H1 (cell line): ENCODE measurements at regions not wholly inside any gene's neighbourhood (a gene's known extent, or its start where the extent isn't known, plus 50 kb on each side); places are given as distances from the start of the nearest gene placed in this dataset.

Experiments
- CTCF ChIA-PET: fragments of 300-600 bp; sonication (Branson Sonifier 250); formaldehyde crosslinking; loops from one replicate; lab custom pipeline; 2021; ENCODE audit not compliant: partially characterized antibody; lab: Charles Lee
- POLR2A ChIA-PET: fragments of 300-600 bp; sonication (Branson Sonifier 250); formaldehyde crosslinking; loops from one replicate; lab custom pipeline; 2021; ENCODE audit warnings: inconsistent platforms; ENCODE audit not compliant: partially characterized antibody; lab: Charles Lee
- DNase-seq, 2 experiments: peaks; one replicate each; pipeline versions ENCODE4 v3.0.0 to v3.0.0-alpha.2; 2010 to 2022; ENCODE audit warnings: low spot score in 2 of 2, low read depth in 1 of 2, mixed read lengths in 1 of 2
- FAIRE-seq: peaks from 2 replicates; lab custom pipeline; 2011; peaks lifted over from hg19 to GRCh38; lab: Jason Lieb, UNC
- H2AFZ ChIP-seq: 2 replicates; pipeline ENCODE4 v1.8.1; 2012; ENCODE audit warnings: low read length, inconsistent platforms
- H2AK5ac ChIP-seq: 2 replicates; pipeline ENCODE4 v1.6.1; 2013; ENCODE audit warnings: low read depth, low read length
- H2BK120ac ChIP-seq: replicated peaks from 2 replicates; pipeline ENCODE3; 2013; ENCODE audit warnings: low read depth, low read length, inconsistent platforms
- H2BK12ac ChIP-seq: 2 replicates; pipeline ENCODE4 v1.6.1; 2013; ENCODE audit warnings: low read depth, low read length
- H2BK15ac ChIP-seq: 2 replicates; pipeline ENCODE4 v1.6.1; 2013; ENCODE audit warnings: low read length
- H2BK20ac ChIP-seq: 2 replicates; pipeline ENCODE4 v1.6.1; 2013; ENCODE audit warnings: low read length
- H2BK5ac ChIP-seq: 2 replicates; pipeline ENCODE4 v1.6.1; 2013; ENCODE audit warnings: low read depth, low read length
- H3K14ac ChIP-seq: 2 replicates; pipeline ENCODE4 v1.6.1; 2013; ENCODE audit warnings: inconsistent platforms; ENCODE audit not compliant: insufficient read length
- H3K18ac ChIP-seq: 2 replicates; pipeline ENCODE4 v1.6.1; 2013; ENCODE audit warnings: low read length; ENCODE audit errors: extremely low read depth
- H3K23ac ChIP-seq: 2 replicates; pipeline ENCODE4 v1.6.1; 2013; ENCODE audit warnings: inconsistent platforms; ENCODE audit not compliant: insufficient read length
- H3K23me2 ChIP-seq: 2 replicates; pipeline ENCODE4 v1.6.1; 2013; ENCODE audit warnings: low read depth, low read length
- H3K27ac ChIP-seq: 2 replicates; pipeline ENCODE4 v1.6.1; 2011; ENCODE audit warnings: low read depth, low read length, inconsistent platforms
- H3K27me3 ChIP-seq, 4 experiments: replicated peaks in 1 of 4; 1 replicate in 1 of 4; 2 replicates in 3 of 4; pipeline versions ENCODE4 v1.6.1 to v1.8.1; 2011 to 2013; ENCODE audit warnings: low read length in 3 of 4, mild to moderate bottlenecking in 3 of 4, inconsistent platforms in 2 of 4, mixed read lengths in 2 of 4, moderate library complexity in 1 of 4; ENCODE audit not compliant: control insufficient read depth in 3 of 4, insufficient read depth in 3 of 4; ENCODE audit errors: extremely low read depth in 1 of 4
- H3K36me3 ChIP-seq, 4 experiments: 2 replicates each; pipeline versions ENCODE4 v1.6.1 to v1.8.1; 2011 to 2013; ENCODE audit warnings: mild to moderate bottlenecking in 4 of 4, low read length in 3 of 4, moderate library complexity in 2 of 4, control low read depth in 1 of 4, inconsistent platforms in 1 of 4; ENCODE audit not compliant: insufficient read depth in 4 of 4, control insufficient read depth in 2 of 4
- H3K4ac ChIP-seq: replicated peaks from 2 replicates; pipeline ENCODE3; 2013; ENCODE audit warnings: low read length, low read depth, mixed read lengths, inconsistent platforms; ENCODE audit not compliant: insufficient read length
- H3K4me1 ChIP-seq, 4 experiments: replicated peaks in 1 of 4; 1 replicate in 1 of 4; 2 replicates in 3 of 4; pipeline versions ENCODE4 v1.6.1 to v1.8.1; 2011 to 2013; ENCODE audit warnings: low read length in 3 of 4, inconsistent platforms in 2 of 4, mixed read lengths in 1 of 4; ENCODE audit not compliant: insufficient read depth in 4 of 4, control insufficient read depth in 3 of 4
- H3K4me2 ChIP-seq, 2 experiments: 2 replicates each; pipeline versions ENCODE4 v1.6.1 to v1.8.1; 2011 to 2013; ENCODE audit warnings: low read depth in 2 of 2, low read length in 2 of 2, control low read depth in 1 of 2, inconsistent platforms in 1 of 2, mild to moderate bottlenecking in 1 of 2; ENCODE audit not compliant: insufficient read depth in 1 of 2
- H3K4me3 ChIP-seq, 4 experiments: fragments of 200-600, 300-600 bp in 1 of 4; sonication (generic), shearing (Covaris generic), sonication (Bioruptor Twin) in 1 of 4; 2 replicates each; pipeline versions ENCODE4 v1.5.1 to v1.8.1; 2011 to 2016; ENCODE audit warnings: low read length in 4 of 4, low read depth in 3 of 4, control low read depth in 2 of 4, inconsistent platforms in 2 of 4, mild to moderate bottlenecking in 2 of 4, mixed read lengths in 1 of 4, moderate library complexity in 1 of 4; ENCODE audit not compliant: insufficient read depth in 2 of 4; ENCODE audit errors: extremely low read depth in 1 of 4
- H3K56ac ChIP-seq: replicated peaks from 2 replicates; pipeline ENCODE3; 2013; ENCODE audit warnings: low read depth, mild to moderate bottlenecking, mixed read lengths, low read length, inconsistent platforms; ENCODE audit not compliant: insufficient read length
- H3K79me1 ChIP-seq: 2 replicates; pipeline ENCODE4 v1.6.1; 2013; ENCODE audit warnings: low read depth, low read length, control low read depth
- H3K79me2 ChIP-seq, 2 experiments: 2 replicates each; pipeline versions ENCODE4 v1.6.1 to v1.8.1; 2012 to 2013; ENCODE audit warnings: low read length in 2 of 2, mild to moderate bottlenecking in 2 of 2, inconsistent platforms in 1 of 2; ENCODE audit not compliant: insufficient read depth in 2 of 2, control insufficient read depth in 1 of 2
- H3K9ac ChIP-seq, 4 experiments: replicated peaks in 1 of 4; 1 replicate in 1 of 4; 2 replicates in 3 of 4; pipeline versions ENCODE4 v1.6.1 to v1.8.1; 2011 to 2013; ENCODE audit warnings: low read depth in 3 of 4, low read length in 3 of 4, control low read depth in 2 of 4, mild to moderate bottlenecking in 2 of 4, moderate library complexity in 2 of 4, inconsistent platforms in 1 of 4; ENCODE audit errors: extremely low read depth in 1 of 4
- H3K9me3 ChIP-seq, 2 experiments: 2 replicates each; pipeline versions ENCODE4 v1.6.1 to v1.8.1; 2012 to 2013; ENCODE audit warnings: mild to moderate bottlenecking in 2 of 2, moderate library complexity in 2 of 2, control low read depth in 1 of 2, inconsistent platforms in 1 of 2, low read depth in 1 of 2, low read length in 1 of 2, mixed read lengths in 1 of 2; ENCODE audit not compliant: insufficient read depth in 2 of 2
- H4K20me1 ChIP-seq, 2 experiments: replicated peaks in 1 of 2; 2 replicates each; pipeline versions ENCODE3 to v1.8.1; 2011 to 2013; ENCODE audit warnings: inconsistent platforms in 2 of 2, low read length in 2 of 2, mild to moderate bottlenecking in 1 of 2; ENCODE audit not compliant: insufficient read depth in 2 of 2, control insufficient read depth in 1 of 2
- H4K5ac ChIP-seq: 2 replicates; pipeline ENCODE4 v1.6.1; 2013; ENCODE audit warnings: low read length, low read depth, mixed read lengths, inconsistent platforms; ENCODE audit not compliant: insufficient read length
- H4K8ac ChIP-seq: 2 replicates; pipeline ENCODE4 v1.8.0; 2013; ENCODE audit warnings: mild to moderate bottlenecking, moderate library complexity, low read length, inconsistent platforms; ENCODE audit not compliant: insufficient read depth; ENCODE audit errors: extremely low read depth
- H4K91ac ChIP-seq: replicated peaks from 2 replicates; pipeline ENCODE3; 2013; ENCODE audit warnings: low read length, mixed read lengths, inconsistent platforms; ENCODE audit not compliant: insufficient read length
- ATF3 ChIP-seq: IDR thresholded peaks from 2 replicates; pipeline ENCODE4 v1.6.1; 2011; ENCODE audit warnings: low read depth, mild to moderate bottlenecking, low read length; ENCODE audit not compliant: insufficient read depth
- BCL11A ChIP-seq, 2 experiments: IDR thresholded peaks; one replicate each; pipeline ENCODE4 v1.6.1; 2011; ENCODE audit warnings: low read depth in 2 of 2, low read length in 2 of 2, mild to moderate bottlenecking in 2 of 2
- CBX8 ChIP-seq: fragments of 300-800, 300-1000 bp; sonication (generic); IDR thresholded peaks from 2 replicates; pipeline ENCODE4 v1.7.1; 2016; ENCODE audit warnings: low read depth, low read length, borderline replicate concordance
- CTBP2 ChIP-seq: IDR thresholded peaks from 2 replicates; pipeline ENCODE4 v1.7.0; 2011; ENCODE audit warnings: borderline replicate concordance, mild to moderate bottlenecking, moderate library complexity, mixed read lengths, low read length; ENCODE audit not compliant: insufficient read depth, insufficient read length
- KDM1A ChIP-seq: fragments of 200-600, 300-600 bp; sonication (generic); IDR thresholded peaks from 2 replicates; pipeline ENCODE4 v1.7.1; 2016; ENCODE audit warnings: mild to moderate bottlenecking, low read length, borderline replicate concordance
- RAD21 ChIP-seq, 2 experiments: IDR thresholded peaks in 1 of 2; conservative IDR thresholded peaks in 1 of 2; 2 replicates each; pipeline ENCODE4 v1.6.1; 2011; ENCODE audit warnings: low read depth in 2 of 2, low read length in 2 of 2, improper control_type of control experiment in 1 of 2, inconsistent platforms in 1 of 2, mild to moderate bottlenecking in 1 of 2, moderate library complexity in 1 of 2
- RXRA ChIP-seq: IDR thresholded peaks from 2 replicates; pipeline ENCODE4 v1.6.1; 2011; ENCODE audit warnings: low read depth, mild to moderate bottlenecking, low read length, moderate library complexity; ENCODE audit not compliant: insufficient read depth
- SAP30 ChIP-seq: fragments of 300-600 bp; sonication (generic); IDR thresholded peaks from 2 replicates; pipeline ENCODE4 v1.7.1; 2012; ENCODE audit warnings: low read length, moderate library complexity, mild to moderate bottlenecking, inconsistent platforms; ENCODE audit not compliant: insufficient read depth, insufficient replicate concordance
- SUZ12 ChIP-seq: fragments of 200-600 bp; sonication (generic); IDR thresholded peaks from 2 replicates; pipeline ENCODE4 v1.6.1; 2012; ENCODE audit warnings: mild to moderate bottlenecking, inconsistent platforms, low read length, moderate library complexity, mixed read lengths
- ZNF274 ChIP-seq: IDR thresholded peaks from 2 replicates; pipeline ENCODE4 v1.7.0; 2012; ENCODE audit warnings: low read length, borderline replicate concordance; ENCODE audit errors: extremely low read depth
- WGBS, 2 experiments: shearing (Covaris generic) in 1 of 2; methylation state at CpG; one replicate each; pipeline versions ENCODE4 v1.1.6 to v1.1.7; 2013 to 2015; ENCODE audit warnings: low lambda C conversion rate in 2 of 2, mixed read lengths in 2 of 2, inconsistent platforms in 1 of 2, low coverage in 1 of 2, missing lambda C conversion rate in 1 of 2; ENCODE audit not compliant: insufficient replicate concordance in 2 of 2, insufficient coverage in 1 of 2, insufficient read length in 1 of 2; ENCODE audit errors: extremely low coverage in 1 of 2, missing lambda C conversion rate in 1 of 2; 5-methylcytosine and 5-hydroxymethylcytosine counted together

DNA sequence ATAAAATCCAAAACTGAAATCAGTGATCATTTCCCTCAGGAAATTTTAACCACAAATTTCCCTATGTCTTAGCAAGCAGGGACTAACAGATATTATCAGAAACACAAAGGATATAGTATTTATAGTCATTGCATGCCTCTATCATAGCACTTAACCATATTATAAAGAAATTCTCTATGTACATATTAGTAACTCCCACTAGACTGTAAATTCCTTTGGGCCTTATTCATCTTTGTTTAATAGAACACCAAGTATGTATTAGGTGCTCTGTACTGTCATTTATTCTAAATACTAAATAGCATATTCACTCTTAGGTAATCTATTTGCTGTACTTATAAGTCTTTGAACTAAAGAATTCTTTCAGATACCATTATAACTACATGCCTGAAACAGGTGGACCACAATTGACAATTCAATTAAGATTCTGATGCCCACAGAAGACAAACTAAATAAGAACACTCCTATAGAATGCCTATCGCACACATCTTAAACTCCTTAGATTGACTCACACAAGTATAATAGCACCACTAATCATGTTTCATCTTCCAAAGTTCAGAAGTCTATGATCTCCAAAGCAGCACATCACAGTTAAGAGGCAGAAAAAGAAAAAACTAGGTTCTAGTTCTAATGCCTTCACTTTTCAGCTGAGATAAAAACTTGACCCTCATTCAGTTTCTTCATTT, 134.1 kb downstream of the FSCB start:
- Histone ChIP-seq H3K14ac (no peak overlapping the region), H3K9me3 (peaks cover 21 to 28% of the 10 kb centered on the region in 2 experiments), H2BK15ac (no peak overlapping the region), H3K36me3 (peaks cover 0 to 3% (median 0%) of the 10 kb centered on the region in 4 experiments; a peak in 1 of 8 replicates), H3K23ac (no peak overlapping the region), H3K4me2 (no peak overlapping the region), H3K23me2 (no peaks in the 10 kb centered on the region), H4K5ac (no peak overlapping the region), H3K4me1 (no peaks in the 10 kb centered on the region), H4K20me1 (no peaks in the 10 kb centered on the region), H2BK120ac (no peak overlapping the region), H3K4ac (no peak overlapping the region), H2AK5ac (no peak overlapping the region), H3K27me3 (peaks cover 0 to 1% (median 0%) of the 10 kb centered on the region in 4 experiments; a peak in 1 of 7 replicates), H3K9ac (no peak overlapping the region), H3K79me2 (no peaks in the 10 kb centered on the region), H3K4me3 (no peak overlapping the region), H2BK20ac (no peak overlapping the region), H3K56ac (no peak overlapping the region), H2BK5ac (no peak overlapping the region), H2BK12ac (no peak overlapping the region), H2AFZ (no peak overlapping the region), H3K27ac (no peak overlapping the region), H3K18ac (no peak overlapping the region), H3K79me1 (no peaks in the 10 kb centered on the region), H4K91ac (no peak overlapping the region), H4K8ac (no peak overlapping the region)
- ChIA-PET CTCF (interaction anchor here (1.0 kb wide), 1 partner anchor 8 kb away, joined by 3 read pairs; no protein-coding TSS in a partner anchor), POLR2A (no interaction called here)
- 90% methylated on average over 1 of the region's 1 CpG; no CpG with 5 or more reads in 1 of the 2 experiments for WGBS, 2 experiments
- no peak for DNase-seq
- FAIRE-seq = no peak
- TF ChIP-seq RXRA = no peak
- no peak for TF ChIP-seq BCL11A (IDR thresholded peaks at IDR 0.05; ENCODE audit: low read depth in 2 of 2, low read length in 2 of 2)
- TF ChIP-seq ZNF274 = no peak
- TF ChIP-seq CTBP2 = no peak
- no peak for TF ChIP-seq KDM1A
- TF ChIP-seq ATF3 = no peak
- no peak for TF ChIP-seq SUZ12
- no peak for TF ChIP-seq CBX8
- no peak for TF ChIP-seq RAD21 (IDR thresholded peaks at IDR 0.05 in 1 of 2, conservative IDR thresholded peaks at IDR 0.05 in 1 of 2; ENCODE audit: low read depth in 2 of 2, low read length in 2 of 2)
- TF ChIP-seq SAP30 = no peak
